Hepatocyte (in vitro differentiated cells): ENCODE measurements at regions not wholly inside any gene's neighbourhood (a gene's known extent, or its start where the extent isn't known, plus 50 kb on each side); places are given as distances from the start of the nearest gene placed in this dataset.

Experiments used
- DNase-seq: peaks from one replicate; pipeline ENCODE4 v3.0.0-alpha.2; 2016; ENCODE audit warnings: low spot score
- H2AFZ ChIP-seq: fragments of 200-600 bp; sonication (generic); 2 replicates; pipeline ENCODE4 v1.6.0; 2016; ENCODE audit warnings: antibody characterized with exemption, mild to moderate bottlenecking
- H3K27ac ChIP-seq: fragments of 200-600 bp; sonication (generic); 2 replicates; pipeline ENCODE4 v1.5.1; 2016; ENCODE audit warnings: mild to moderate bottlenecking
- H3K27me3 ChIP-seq: fragments of 200-600 bp; sonication (generic); 2 replicates; pipeline ENCODE4 v1.6.1; 2016
- H3K36me3 ChIP-seq: fragments of 200-600 bp; sonication (generic); replicated peaks from 2 replicates; pipeline ENCODE4 v1.5.1; 2016; ENCODE audit warnings: low read depth; ENCODE audit not compliant: insufficient read depth
- H3K4me1 ChIP-seq: fragments of 200-600 bp; sonication (generic); 2 replicates; pipeline ENCODE4 v1.5.1; 2016; ENCODE audit warnings: mild to moderate bottlenecking, moderate library complexity; ENCODE audit not compliant: insufficient read depth
- H3K4me2 ChIP-seq: fragments of 200-600 bp; sonication (generic); 2 replicates; pipeline ENCODE4 v1.6.0; 2016
- H3K4me3 ChIP-seq: fragments of 200-600 bp; sonication (generic); 2 replicates; pipeline ENCODE4 v1.5.1; 2016; ENCODE audit warnings: mild to moderate bottlenecking
- H3K79me2 ChIP-seq: fragments of 200-600 bp; sonication (generic); 2 replicates; pipeline ENCODE4 v1.6.0; 2017; ENCODE audit warnings: mild to moderate bottlenecking
- H3K9me2 ChIP-seq: fragments of 200-600 bp; sonication (generic); replicated peaks from 2 replicates; pipeline ENCODE4 v1.6.0; 2017; ENCODE audit warnings: mild to moderate bottlenecking; ENCODE audit not compliant: insufficient read depth
- H3K9me3 ChIP-seq: fragments of 200-600 bp; sonication (generic); 2 replicates; pipeline ENCODE4 v1.5.1; 2016; ENCODE audit warnings: low read depth, mild to moderate bottlenecking
- H4K20me1 ChIP-seq: fragments of 200-600 bp; sonication (generic); 2 replicates; pipeline ENCODE4 v1.6.0; 2016; ENCODE audit warnings: mild to moderate bottlenecking; ENCODE audit not compliant: insufficient read depth, poor library complexity, severe bottlenecking
- CTCF ChIP-seq: fragments of 200-600 bp; sonication (generic); IDR thresholded peaks from 2 replicates; pipeline ENCODE4 v1.5.1; 2016; ENCODE audit warnings: antibody characterized with exemption, mild to moderate bottlenecking; ENCODE audit not compliant: poor library complexity
- EZH2 ChIP-seq: fragments of 200-600 bp; sonication (generic); IDR thresholded peaks from 2 replicates; pipeline ENCODE4 v1.6.1; 2016; ENCODE audit warnings: antibody characterized with exemption, mild to moderate bottlenecking, borderline replicate concordance
- EZH2phosphoT487 ChIP-seq: fragments of 200-600 bp; sonication (generic); IDR thresholded peaks from one replicate; pipeline ENCODE4 v1.6.1; 2018; ENCODE audit warnings: antibody characterized with exemption, mild to moderate bottlenecking, low read depth, moderate library complexity; ENCODE audit not compliant: unreplicated experiment, severe bottlenecking
- WGBS: methylation state at CpG from one replicate; pipeline ENCODE4 v1.1.6; 2016; ENCODE audit warnings: low lambda C conversion rate; ENCODE audit errors: missing lambda C conversion rate; 5-methylcytosine and 5-hydroxymethylcytosine counted together

- H3K9me3 ChIP-seq: no peaks in the 10 kb centered on the region
- H3K36me3 ChIP-seq: no peaks in the 10 kb centered on the region
- no peaks in the 10 kb centered on the region for H3K79me2 ChIP-seq
- H4K20me1 ChIP-seq: no peaks in the 10 kb centered on the region
- H3K27me3 ChIP-seq: no peaks in the 10 kb centered on the region
- no peak overlapping the region for H3K27ac ChIP-seq
- H3K9me2 ChIP-seq: no peaks in the 10 kb centered on the region
- WGBS: 80% methylated on average over 2 of the region's 2 CpGs
- TF ChIP-seq EZH2phosphoT487 (no peak), CTCF (no peak), EZH2 (no peak)
- no peak overlapping the region for H2AFZ ChIP-seq
- no peak for DNase-seq
- H3K4me3 ChIP-seq: no peak overlapping the region
- H3K4me2 ChIP-seq: no peak overlapping the region
- peaks cover 13% of the 10 kb centered on the region for H3K4me1 ChIP-seq
These were observed 57.5 kb upstream of the EED start for GRCh38 chr11:86187027-86187426.

- TF ChIP-seq EZH2 (no peak), CTCF (no peak), EZH2phosphoT487 (no peak)
- Histone ChIP-seq H3K79me2 (no peaks in the 10 kb centered on the region), H3K27ac (no peak overlapping the region), H3K27me3 (no peaks in the 10 kb centered on the region), H3K36me3 (no peaks in the 10 kb centered on the region), H3K9me3 (no peaks in the 10 kb centered on the region), H3K4me2 (no peak overlapping the region), H3K4me3 (no peak overlapping the region), H2AFZ (no peak overlapping the region), H3K4me1 (peaks cover 13% of the 10 kb centered on the region), H3K9me2 (no peaks in the 10 kb centered on the region), H4K20me1 (no peaks in the 10 kb centered on the region)
- 91% methylated on average over 4 of the region's 4 CpGs for WGBS
- no peak for DNase-seq
These were observed 58.2 kb upstream of the EED start for GRCh38 chr11:86186386-86186785.

GRCh38 chr11:86185381-86185750 is 59.2 kb upstream of the EED start:
- H3K4me2 ChIP-seq: no peak overlapping the region
- H3K27ac ChIP-seq: no peak overlapping the region
- H3K4me1 ChIP-seq: peaks cover 13% of the 10 kb centered on the region
- H3K27me3 ChIP-seq: no peaks in the 10 kb centered on the region
- no peaks in the 10 kb centered on the region for H3K9me2 ChIP-seq
- no peaks in the 10 kb centered on the region for H3K79me2 ChIP-seq
- no peak for DNase-seq
- WGBS: 80% methylated on average over 2 of the region's 2 CpGs
- H2AFZ ChIP-seq: no peak overlapping the region
- TF ChIP-seq EZH2 (no peak), CTCF (no peak)
- no peaks in the 10 kb centered on the region for H4K20me1 ChIP-seq
- no peak overlapping the region for H3K4me3 ChIP-seq
- no peaks in the 10 kb centered on the region for H3K9me3 ChIP-seq
- no peaks in the 10 kb centered on the region for H3K36me3 ChIP-seq

- H3K27ac ChIP-seq: no peak overlapping the region
- H3K27me3 ChIP-seq: no peaks in the 10 kb centered on the region
- no peak for DNase-seq
- no peak overlapping the region for H2AFZ ChIP-seq
- H3K4me2 ChIP-seq: no peak overlapping the region
- H3K9me3 ChIP-seq: no peaks in the 10 kb centered on the region
- H4K20me1 ChIP-seq: no peaks in the 10 kb centered on the region
- H3K79me2 ChIP-seq: no peaks in the 10 kb centered on the region
- H3K9me2 ChIP-seq: no peaks in the 10 kb centered on the region
- H3K4me1 ChIP-seq: peaks cover 13% of the 10 kb centered on the region
- WGBS: 91% methylated on average over 5 of the region's 5 CpGs
- TF ChIP-seq CTCF (no peak), EZH2phosphoT487 (no peak), EZH2 (no peak)
- no peak overlapping the region for H3K4me3 ChIP-seq
- H3K36me3 ChIP-seq: no peaks in the 10 kb centered on the region
These were observed 59.7 kb upstream of the EED start for GRCh38 chr11:86184728-86185380.
